HG03280 (cell line): ENCODE measurements at regions not wholly inside any gene's neighbourhood (a gene's known extent, or its start where the extent isn't known, plus 50 kb on each side); places are given as distances from the start of the nearest gene placed in this dataset.
"Not testable (repeated sequence)": the region's sequence is repeated elsewhere in the genome, so short reads cannot be mapped to it uniquely, and the experiment has no call there.

Source experiments
- ATAC-seq: cut with Tn5 transposase; IDR thresholded peaks from one replicate; pipeline ENCODE4 v1.9.1; 2021; ENCODE audit warnings: mild to moderate bottlenecking, moderate library complexity; ENCODE audit not compliant: unreplicated experiment

GRCh38 chr1:189977184-189977583, 500.5 kb downstream of the BRINP3 start:
- ATAC-seq = no peak

GRCh38 chr1:189983166-189983890, 494.3 kb downstream of the BRINP3 start:
- ATAC-seq = no peak

- no peak for ATAC-seq
These were observed 491.1 kb downstream of the BRINP3 start for GRCh38 chr1:189986516-189986915.

- no peak for ATAC-seq
These were observed 490.2 kb downstream of the BRINP3 start for GRCh38 chr1:189987509-189987908.

GRCh38 chr1:189992856-189993255, 484.8 kb downstream of the BRINP3 start:
- no peak for ATAC-seq

GRCh38 chr1:190000365-190000872, 477.2 kb downstream of the BRINP3 start:
- no peak for ATAC-seq

- no peak for ATAC-seq
These were observed 476.5 kb downstream of the BRINP3 start for GRCh38 chr1:190001187-190001586.

GRCh38 chr1:190003376-190003775, 474.3 kb downstream of the BRINP3 start:
- ATAC-seq = no peak

- ATAC-seq = no peak
These were observed 466.1 kb downstream of the BRINP3 start for GRCh38 chr1:190011585-190011984.

GRCh38 chr1:190019151-190019550, 458.5 kb downstream of the BRINP3 start:
- ATAC-seq = not testable (repeated sequence)

GRCh38 chr1:190019717-190020116, 457.9 kb downstream of the BRINP3 start:
- ATAC-seq = no peak

- no peak for ATAC-seq
These were observed 455.0 kb downstream of the BRINP3 start for GRCh38 chr1:190022709-190023108.

- ATAC-seq = no peak
These were observed 448.2 kb downstream of the BRINP3 start for GRCh38 chr1:190029441-190029840.

- no peak for ATAC-seq
These were observed 434.0 kb downstream of the BRINP3 start for GRCh38 chr1:190043655-190044054.

- no peak for ATAC-seq
These were observed 431.4 kb downstream of the BRINP3 start for GRCh38 chr1:190046231-190046630.
